ENCODE measurements at regions not wholly inside any gene's neighbourhood (a gene's known extent, or its start where the extent isn't known, plus 50 kb on each side); places are given as distances from the start of the nearest gene placed in this dataset.
A peak's percentile ranks its signal among the peaks of the same experiment; 100 is the strongest.

- DNase-seq = no peak
Measured at GRCh38 chr4:12791536-12791935, 692.6 kb downstream of the RAB28 start.

GRCh38 chr4:12787261-12787660, 696.9 kb downstream of the RAB28 start:
- DNase-seq = no peak

- DNase-seq = no peak
Measured at GRCh38 chr4:12778706-12779105, 705.4 kb downstream of the RAB28 start.

- DNase-seq = no peak
Measured at GRCh38 chr4:12778191-12778590, 705.9 kb downstream of the RAB28 start.

- DNase-seq = no peak
Measured at GRCh38 chr4:12770351-12770750, 713.8 kb downstream of the RAB28 start.

GRCh38 chr4:12761694-12762093, 722.4 kb downstream of the RAB28 start:
- no peak for DNase-seq

- no peak for DNase-seq
Measured at GRCh38 chr4:12747154-12747553, 737.0 kb downstream of the RAB28 start.

- DNase-seq = no peak
Measured at GRCh38 chr4:12746221-12746620, 737.9 kb downstream of the RAB28 start.

- no peak for DNase-seq
Measured at GRCh38 chr4:12734586-12734985, 749.6 kb downstream of the RAB28 start.

- DNase-seq = peak in 1 of 2 donors; percentile 53
Measured at GRCh38 chr4:12729384-12729783, 754.8 kb downstream of the RAB28 start.

- DNase-seq = peak in 1 of 2 donors; percentile 10
Measured at GRCh38 chr4:12724510-12724909, 759.6 kb downstream of the RAB28 start.

- no peak for DNase-seq
Measured at GRCh38 chr4:12723849-12724447, 760.2 kb downstream of the RAB28 start.

- DNase-seq = no peak
Measured at GRCh38 chr4:12716896-12717295, 767.2 kb downstream of the RAB28 start.

GRCh38 chr4:12712648-12713339, 771.3 kb downstream of the RAB28 start:
- DNase-seq = no peak

- no peak for DNase-seq
Measured at GRCh38 chr4:12707381-12708175, 776.6 kb downstream of the RAB28 start.

GRCh38 chr4:12703036-12703435, 781.1 kb downstream of the RAB28 start:
- no peak for DNase-seq

GRCh38 chr4:12701384-12701783, 782.8 kb downstream of the RAB28 start:
- DNase-seq = no peak

GRCh38 chr4:12697970-12698369, 786.2 kb downstream of the RAB28 start:
- DNase-seq = no peak

- DNase-seq = no peak
Measured at GRCh38 chr4:12692815-12693214, 791.3 kb downstream of the RAB28 start.

- DNase-seq = no peak
Measured at GRCh38 chr4:12691168-12691567, 793.0 kb downstream of the RAB28 start.

- DNase-seq = no peak
Measured at GRCh38 chr4:12689457-12689856, 794.7 kb downstream of the RAB28 start.

- no peak for DNase-seq
Measured at GRCh38 chr4:12679217-12679616, 804.9 kb downstream of the RAB28 start.

- DNase-seq = no peak
Measured at GRCh38 chr4:12674184-12674583, 810.0 kb downstream of the RAB28 start.

- no peak for DNase-seq
Measured at GRCh38 chr4:12672303-12672702, 811.8 kb downstream of the RAB28 start.

Data from inflammatory macrophage treated with lipopolysaccharide for 1 hour (primary cell).